ENCODE measurements at regions not wholly inside any gene's neighbourhood (a gene's known extent, or its start where the extent isn't known, plus 50 kb on each side); places are given as distances from the start of the nearest gene placed in this dataset.

GRCh38 chr21:41011098-41011731 is 156.7 kb upstream of the BACE2 start:
- Histone ChIP-seq H3K36me3 (ENCODE audit: control insufficient read depth in 2 of 3, insufficient read depth in 3 of 3, low read length in 3 of 3) (no peaks in the 10 kb centered on the region), H3K27ac (ENCODE audit: low read depth in 2 of 2, low read length in 2 of 2) (no peak overlapping the region), H3K9me3 (ENCODE audit: control insufficient read depth in 2 of 3, insufficient read depth in 1 of 3, low read length in 3 of 3) (no peaks in the 10 kb centered on the region), H3K27me3 (ENCODE audit: control insufficient read depth, insufficient read depth, low read length) (no peaks in the 10 kb centered on the region), H3K4me3 (ENCODE audit: low read length in 3 of 3) (no peak overlapping the region), H3K4me1 (ENCODE audit: control insufficient read depth in 2 of 3, insufficient read depth in 2 of 3, low read depth in 1 of 3, low read length in 3 of 3) (no peaks in the 10 kb centered on the region), H3K9ac (ENCODE audit: low read length in 3 of 3) (no peak overlapping the region)
- no peak for TF ChIP-seq CTCF (IDR thresholded peaks at IDR 0.05; ENCODE audit: borderline replicate concordance, extremely low read depth, insufficient read depth)
- no peak for DNase-seq
- intact Hi-C loops (cut with DNase I) = no loop called here
- FAIRE-seq = no peak

GRCh38 chr21:41011951-41012366 is 156.0 kb upstream of the BACE2 start:
- H3K27me3 ChIP-seq (ENCODE audit: control insufficient read depth, insufficient read depth, low read length) = no peaks in the 10 kb centered on the region
- H3K9ac ChIP-seq (ENCODE audit: low read length in 3 of 3) = no peak overlapping the region
- H3K4me3 ChIP-seq (ENCODE audit: low read length in 3 of 3) = no peak overlapping the region
- DNase-seq = no peak
- intact Hi-C loops (cut with DNase I) = no loop called here
- no peak overlapping the region for H3K27ac ChIP-seq (ENCODE audit: low read depth in 2 of 2, low read length in 2 of 2)
- H3K36me3 ChIP-seq (ENCODE audit: control insufficient read depth in 2 of 3, insufficient read depth in 3 of 3, low read length in 3 of 3) = no peaks in the 10 kb centered on the region
- TF ChIP-seq CTCF (IDR thresholded peaks at IDR 0.05; ENCODE audit: borderline replicate concordance, extremely low read depth, insufficient read depth) = no peak
- no peaks in the 10 kb centered on the region for H3K4me1 ChIP-seq (ENCODE audit: control insufficient read depth in 2 of 3, insufficient read depth in 2 of 3, low read depth in 1 of 3, low read length in 3 of 3)
- no peaks in the 10 kb centered on the region for H3K9me3 ChIP-seq (ENCODE audit: control insufficient read depth in 2 of 3, insufficient read depth in 1 of 3, low read length in 3 of 3)
- FAIRE-seq = no peak

GRCh38 chr21:41012425-41012824 is 155.5 kb upstream of the BACE2 start:
- no peak overlapping the region for H3K27ac ChIP-seq (ENCODE audit: low read depth in 2 of 2, low read length in 2 of 2)
- H3K36me3 ChIP-seq (ENCODE audit: control insufficient read depth in 2 of 3, insufficient read depth in 3 of 3, low read length in 3 of 3) = no peaks in the 10 kb centered on the region
- FAIRE-seq = no peak
- no peak for TF ChIP-seq CTCF (IDR thresholded peaks at IDR 0.05; ENCODE audit: borderline replicate concordance, extremely low read depth, insufficient read depth)
- no peaks in the 10 kb centered on the region for H3K4me1 ChIP-seq (ENCODE audit: control insufficient read depth in 2 of 3, insufficient read depth in 2 of 3, low read depth in 1 of 3, low read length in 3 of 3)
- no peak overlapping the region for H3K4me3 ChIP-seq (ENCODE audit: low read length in 3 of 3)
- no peak overlapping the region for H3K9ac ChIP-seq (ENCODE audit: low read length in 3 of 3)
- intact Hi-C loops (cut with DNase I) = no loop called here
- no peak for DNase-seq
- H3K27me3 ChIP-seq (ENCODE audit: control insufficient read depth, insufficient read depth, low read length) = no peaks in the 10 kb centered on the region
- no peaks in the 10 kb centered on the region for H3K9me3 ChIP-seq (ENCODE audit: control insufficient read depth in 2 of 3, insufficient read depth in 1 of 3, low read length in 3 of 3)

- Histone ChIP-seq H3K36me3 (ENCODE audit: control insufficient read depth in 2 of 3, insufficient read depth in 3 of 3, low read length in 3 of 3) (no peaks in the 10 kb centered on the region), H3K27me3 (ENCODE audit: control insufficient read depth, insufficient read depth, low read length) (no peaks in the 10 kb centered on the region), H3K4me1 (ENCODE audit: control insufficient read depth in 2 of 3, insufficient read depth in 2 of 3, low read depth in 1 of 3, low read length in 3 of 3) (no peaks in the 10 kb centered on the region), H3K4me3 (ENCODE audit: low read length in 3 of 3) (no peak overlapping the region), H3K9me3 (ENCODE audit: control insufficient read depth in 2 of 3, insufficient read depth in 1 of 3, low read length in 3 of 3) (no peaks in the 10 kb centered on the region), H3K9ac (ENCODE audit: low read length in 3 of 3) (no peak overlapping the region), H3K27ac (ENCODE audit: low read depth in 2 of 2, low read length in 2 of 2) (no peak overlapping the region)
- FAIRE-seq = no peak
- intact Hi-C loops (cut with DNase I) = no loop called here
- no peak for DNase-seq
- no peak for TF ChIP-seq CTCF (IDR thresholded peaks at IDR 0.05; ENCODE audit: borderline replicate concordance, extremely low read depth, insufficient read depth)
Measured at GRCh38 chr21:41016472-41016871, 151.5 kb upstream of the BACE2 start.
